K562 (cell line): ENCODE measurements at regions not wholly inside any gene's neighbourhood (a gene's known extent, or its start where the extent isn't known, plus 50 kb on each side); places are given as distances from the start of the nearest gene placed in this dataset.
A peak's percentile ranks its signal among the peaks of the same experiment; 100 is the strongest.

Experiments
- ATAC-seq: fragments of 200-7000 bp; cut with Tn5 transposase; 3 replicates; pipeline ENCODE4 v1.9.1; 2020; ENCODE audit warnings: moderate library complexity
- BruUV-seq: library from RNA; stranded (reverse); fragments of 400-500 nt; replicated peaks from 2 replicates; lab custom pipeline; 2021; lab: Mats Ljungman, UMichigan
- CTCF ChIA-PET: fragments of 300-600 bp; formaldehyde crosslinking; extraction: SDS; loops from one replicate; lab custom pipeline; 2021; ENCODE audit warnings: low intra/inter-chr PET ratio; lab: Yijun Ruan, JAX
- POLR2A ChIA-PET: fragments of 300-600, 350-650 bp; sonication (Branson Sonifier 250); formaldehyde crosslinking; extraction: SDS; loops from one replicate; lab custom pipeline; 2021; ENCODE audit warnings: antibody characterized with exemption, inconsistent platforms; lab: Yijun Ruan, JAX
- DNase-seq, 4 experiments: peaks; one replicate each; pipeline versions ENCODE4 v3.0.0 to v3.0.0-alpha.2; 2011 to 2018; ENCODE audit warnings: low spot score in 3 of 4, mixed read lengths in 3 of 4; ENCODE audit errors: extremely low read depth in 1 of 4
- FAIRE-seq: peaks from 2 replicates; lab custom pipeline; 2011; peaks lifted over from hg19 to GRCh38; lab: Jason Lieb, UNC
- H2AFZ ChIP-seq: 2 replicates; pipeline ENCODE4 v1.6.0; 2011; ENCODE audit warnings: low read depth, low read length, control low read depth, inconsistent platforms
- H3K27ac ChIP-seq: fragments of 200-600 bp; 3 replicates; pipeline ENCODE4 v1.8.0; 2011; ENCODE audit warnings: low read depth, mild to moderate bottlenecking, control low read depth, inconsistent platforms, low read length, moderate library complexity, mixed read lengths; ENCODE audit errors: extremely low read depth
- H3K27me3 ChIP-seq, 2 experiments: fragments of 300-600 bp in 1 of 2; 2 replicates in 1 of 2; 3 replicates in 1 of 2; pipeline versions ENCODE4 v1.6.0 to v1.8.0; 2011; ENCODE audit warnings: inconsistent platforms in 2 of 2, low read length in 2 of 2, mild to moderate bottlenecking in 1 of 2, mixed read lengths in 1 of 2, moderate library complexity in 1 of 2; ENCODE audit not compliant: control insufficient read depth in 2 of 2, insufficient read depth in 2 of 2
- H3K36me3 ChIP-seq: fragments of 300-600 bp; 3 replicates; pipeline ENCODE4 v1.8.0; 2011; ENCODE audit warnings: mild to moderate bottlenecking, low read length, inconsistent platforms; ENCODE audit not compliant: control insufficient read depth, insufficient read depth
- H3K4me1 ChIP-seq, 2 experiments: fragments of 200-600 bp in 1 of 2; replicated peaks in 1 of 2; 2 replicates in 1 of 2; 3 replicates in 1 of 2; pipeline versions ENCODE4 v1.5.1 to v1.8.0; 2011; ENCODE audit warnings: inconsistent platforms in 2 of 2, low read length in 2 of 2, mild to moderate bottlenecking in 1 of 2, mixed read lengths in 1 of 2, moderate library complexity in 1 of 2; ENCODE audit not compliant: control insufficient read depth in 2 of 2, insufficient read depth in 2 of 2
- H3K4me2 ChIP-seq: 2 replicates; pipeline ENCODE4 v1.6.1; 2011; ENCODE audit warnings: low read length, control low read depth, inconsistent platforms, mixed read lengths; ENCODE audit not compliant: insufficient read depth
- H3K4me3 ChIP-seq: fragments of 200-600 bp; sonication (generic), shearing (Covaris generic); 2 replicates; pipeline ENCODE4 v1.5.1; 2016; ENCODE audit warnings: control low read depth, inconsistent platforms
- H3K79me2 ChIP-seq: fragments of 200-600 bp; 3 replicates; pipeline ENCODE4 v1.8.0; 2011; ENCODE audit warnings: low read length, inconsistent platforms; ENCODE audit not compliant: control insufficient read depth, insufficient read depth
- H3K9ac ChIP-seq, 2 experiments: 2 replicates each; pipeline versions ENCODE4 v1.6.0 to v1.6.1; 2011; ENCODE audit warnings: low read depth in 2 of 2, low read length in 2 of 2, control low read depth in 1 of 2, inconsistent platforms in 1 of 2, mild to moderate bottlenecking in 1 of 2, mixed read lengths in 1 of 2; ENCODE audit not compliant: insufficient read depth in 1 of 2
- H3K9me1 ChIP-seq: one replicate; pipeline ENCODE4 v1.6.0; 2011; ENCODE audit warnings: inconsistent platforms, mild to moderate bottlenecking, low read length, moderate library complexity; ENCODE audit not compliant: control insufficient read depth, insufficient read depth
- H3K9me3 ChIP-seq: replicated peaks from 2 replicates; pipeline ENCODE4 v1.5.1; 2011; ENCODE audit warnings: low read depth, low read length, inconsistent platforms; ENCODE audit not compliant: control insufficient read depth, insufficient read depth
- H4K20me1 ChIP-seq: replicated peaks from 2 replicates; pipeline ENCODE4 v1.6.1; 2011; ENCODE audit warnings: low read length, inconsistent platforms, mixed read lengths; ENCODE audit not compliant: control insufficient read depth, insufficient read depth
- COPS2 ChIP-seq: fragments of 450-650 bp; conservative IDR thresholded peaks from 2 replicates; pipeline ENCODE4 v1.6.1; 2016; ENCODE audit warnings: mild to moderate bottlenecking, moderate library complexity
- ETV1 ChIP-seq: fragments of 450-650 bp; conservative IDR thresholded peaks from 2 replicates; pipeline ENCODE4 v1.6.1; 2016; ENCODE audit warnings: missing genetic modification characterization, control low read depth, low read depth, missing compliant biosample characterization
- MAFF ChIP-seq: IDR thresholded peaks from 2 replicates; pipeline ENCODE4 v1.6.1; 2012; ENCODE audit warnings: low read length, improper control_type of control experiment
- MTA1 ChIP-seq: fragments of 450-650 bp; IDR thresholded peaks from 2 replicates; pipeline ENCODE4 v1.6.1; 2017; ENCODE audit warnings: borderline replicate concordance
- NR2C2 ChIP-seq, 2 experiments: fragments of 200-800 bp in 1 of 2; sonication (Bioruptor generic) in 1 of 2; sonication (generic) in 1 of 2; formaldehyde crosslinking in 1 of 2; IDR thresholded peaks; 2 replicates each; pipeline versions ENCODE4 v1.6.1 to v1.8.0; 2016 to 2022; ENCODE audit warnings: mild to moderate bottlenecking in 1 of 2, missing compliant biosample characterization in 1 of 2, missing genetic modification characterization in 1 of 2, missing genetic modification reagents in 1 of 2
- OTX1 ChIP-seq: fragments of 450-650 bp; formaldehyde crosslinking; IDR thresholded peaks from 2 replicates; pipeline ENCODE4 v1.4.0; 2022; ENCODE audit warnings: mild to moderate bottlenecking
- RHOXF2B ChIP-seq: fragments of 250-450 bp; sonication (Bioruptor Pico); conservative IDR thresholded peaks from 2 replicates; pipeline ENCODE4 v1.5.1; 2021
- SMAD3 ChIP-seq: fragments of 450-650 bp; formaldehyde crosslinking; conservative IDR thresholded peaks from 2 replicates; pipeline ENCODE4 v1.4.0; 2020; ENCODE audit warnings: mild to moderate bottlenecking
- SRSF3 ChIP-seq: fragments of 200-400 bp; formaldehyde crosslinking; IDR thresholded peaks from 2 replicates; pipeline ENCODE4 v1.6.1; 2016; ENCODE audit warnings: mild to moderate bottlenecking, low read length, moderate library complexity; ENCODE audit not compliant: insufficient read depth
- XRCC4 ChIP-seq: IDR thresholded peaks from one replicate; pipeline ENCODE4 v1.6.1; 2011; ENCODE audit not compliant: insufficient read depth, insufficient read length; ENCODE audit errors: extremely low read depth
- ZNF121 ChIP-seq: sonication (generic); formaldehyde crosslinking; conservative IDR thresholded peaks from 2 replicates; pipeline ENCODE4 v1.8.0; 2022; ENCODE audit warnings: missing genetic modification reagents
- ZNF311 ChIP-seq: fragments of 250-450 bp; sonication (Bioruptor Pico); IDR thresholded peaks from 2 replicates; pipeline ENCODE4 v1.4.0; 2020; ENCODE audit warnings: mild to moderate bottlenecking, moderate library complexity
- WGBS: fragments of 100-300 bp; shearing (Covaris generic); methylation state at CpG from one replicate; pipeline ENCODE4 v1.1.6; 2016; ENCODE audit warnings: low coverage, mixed read lengths; ENCODE audit not compliant: insufficient coverage; ENCODE audit errors: missing lambda C conversion rate; 5-methylcytosine and 5-hydroxymethylcytosine counted together
- in situ Hi-C: fragments of 300-500 bp; cut with MboI; formaldehyde crosslinking; loops from 4 replicates; pipeline ENCODE4 v1.15.0; 2018; ENCODE audit warnings: inconsistent platforms, mixed read lengths
- intact Hi-C: fragments of 100-400 bp; cut with micrococcal nuclease; formaldehyde crosslinking; loops from 2 replicates; pipeline ENCODE4 v1.14.2; 2022
- TF ChIP-seq, protein P1 (sequence below): IDR thresholded peaks from 2 replicates; pipeline ENCODE4 v1.6.1; 2011; ENCODE audit not compliant: insufficient read length; ENCODE audit errors: extremely low read depth

DNA sequence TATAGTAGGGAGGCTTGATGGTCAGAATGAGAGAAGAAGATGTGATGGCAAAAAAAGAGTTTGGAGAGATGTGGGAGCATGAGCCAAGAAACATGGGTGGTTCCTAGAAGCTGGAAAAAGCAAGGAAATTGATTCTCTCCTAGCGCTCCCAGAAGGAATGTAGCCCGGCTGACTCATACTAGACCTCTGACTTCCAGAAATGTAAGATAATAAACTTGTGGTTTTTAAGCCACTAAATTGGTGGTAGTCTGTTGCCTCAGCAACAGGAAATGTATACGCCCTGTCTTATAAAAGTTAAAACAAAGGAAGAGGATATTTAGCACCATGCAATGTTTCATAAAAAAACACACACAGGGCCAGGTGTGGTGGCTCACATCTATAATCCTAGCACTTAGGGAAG lies 182.7 kb upstream of the PCDH7 start (continued):
- TF ChIP-seq, protein P1, sequence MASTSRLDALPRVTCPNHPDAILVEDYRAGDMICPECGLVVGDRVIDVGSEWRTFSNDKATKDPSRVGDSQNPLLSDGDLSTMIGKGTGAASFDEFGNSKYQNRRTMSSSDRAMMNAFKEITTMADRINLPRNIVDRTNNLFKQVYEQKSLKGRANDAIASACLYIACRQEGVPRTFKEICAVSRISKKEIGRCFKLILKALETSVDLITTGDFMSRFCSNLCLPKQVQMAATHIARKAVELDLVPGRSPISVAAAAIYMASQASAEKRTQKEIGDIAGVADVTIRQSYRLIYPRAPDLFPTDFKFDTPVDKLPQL = no peak
- no peak for TF ChIP-seq SRSF3
- TF ChIP-seq NR2C2 (CRISPR knock-in tag; IDR thresholded peaks at IDR 0.05) = no peak
- TF ChIP-seq NR2C2 (tag; IDR thresholded peaks at IDR 0.05) = no peak
- no peak for TF ChIP-seq RHOXF2B (CRISPR knock-in tag)
- no peak for TF ChIP-seq SMAD3 (CRISPR knock-in tag)
- TF ChIP-seq ZNF121 (CRISPR knock-in tag) = no peak
- TF ChIP-seq COPS2 = no peak
- TF ChIP-seq OTX1 (CRISPR knock-in tag) = no peak
- TF ChIP-seq MTA1 = no peak
- no peak for TF ChIP-seq ETV1
- no peak for TF ChIP-seq ZNF311 (CRISPR knock-in tag)
- TF ChIP-seq, all 486 proteins: peak for 0

DNA sequence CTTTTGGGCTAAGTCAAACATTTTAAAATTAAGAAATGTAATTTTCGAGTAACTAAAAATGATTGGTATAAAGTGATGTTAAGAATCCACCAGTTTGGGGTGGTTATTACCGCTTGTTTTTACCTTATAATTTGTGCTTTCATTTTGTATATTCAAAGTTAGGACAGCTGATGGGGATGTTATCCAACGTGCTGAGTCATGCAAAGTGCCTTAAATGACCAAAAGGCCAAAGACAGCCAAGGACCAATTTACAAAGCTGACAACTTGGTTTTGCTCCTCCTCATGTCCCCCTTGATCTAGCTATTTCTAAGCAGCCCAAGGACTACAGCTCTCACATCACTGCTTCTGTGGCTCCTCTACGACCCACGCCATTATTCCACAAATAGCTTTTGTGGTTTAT lies 181.4 kb upstream of the PCDH7 start:
- POLR2A ChIA-PET = no interaction called here
- TF ChIP-seq MAFF (0 out of 2 replicates have a peak, but pooled peaks have one; percentile 3), XRCC4 (no peak)
- WGBS = 0% methylated on average over 5 of the region's 5 CpGs

More for the DNA sequence above, 181.4 kb upstream of the PCDH7 start:
- H3K27ac ChIP-seq = no peak overlapping the region
- no TSS peak for BruUV-seq
- H3K9me3 ChIP-seq = no peaks in the 10 kb centered on the region
- no peaks in the 10 kb centered on the region for H4K20me1 ChIP-seq
- H3K4me1 ChIP-seq = no peaks in the 10 kb centered on the region
- in situ Hi-C loops (no loop called here), intact Hi-C loops (no loop called here)
- no peaks in the 10 kb centered on the region for H3K9me1 ChIP-seq
- no peaks in the 10 kb centered on the region for H3K36me3 ChIP-seq
- DNase-seq (no peak), FAIRE-seq (no peak), ATAC-seq (no peak)
- no peak overlapping the region for H3K9ac ChIP-seq
- no peak overlapping the region for H2AFZ ChIP-seq
- no peaks in the 10 kb centered on the region for H3K27me3 ChIP-seq
- H3K4me2 ChIP-seq = no peak overlapping the region
- no peaks in the 10 kb centered on the region for H3K79me2 ChIP-seq
- CTCF ChIA-PET = no interaction called here
- H3K4me3 ChIP-seq = no peak overlapping the region
